ENCODE measurements at regions not wholly inside any gene's neighbourhood (a gene's known extent, or its start where the extent isn't known, plus 50 kb on each side); places are given as distances from the start of the nearest gene placed in this dataset.
"Not testable (repeated sequence)": the region's sequence is repeated elsewhere in the genome, so short reads cannot be mapped to it uniquely, and the experiment has no call there.

- H3K4me3 ChIP-seq (ENCODE audit: low read length); H3K4me1 ChIP-seq (ENCODE audit: control insufficient read depth, insufficient read depth, low read length); H3K36me3 ChIP-seq (ENCODE audit: control insufficient read depth, insufficient read depth, low read length, severe bottlenecking); H3K27me3 ChIP-seq (replicated peaks; ENCODE audit: control insufficient read depth, insufficient read depth, low read length); DNase-seq (ENCODE audit: low read depth); H3K9me3 ChIP-seq (ENCODE audit: control insufficient read depth, low read length); H3K9ac ChIP-seq (ENCODE audit: low read length): not testable (repeated sequence)
Measured at GRCh38 chrX:63235963-63236362, 115.2 kb downstream of the SPIN4 start.

- H3K9me3 ChIP-seq (ENCODE audit: control insufficient read depth, low read length); H3K4me1 ChIP-seq (ENCODE audit: control insufficient read depth, insufficient read depth, low read length); H3K27me3 ChIP-seq (replicated peaks; ENCODE audit: control insufficient read depth, insufficient read depth, low read length); H3K36me3 ChIP-seq (ENCODE audit: control insufficient read depth, insufficient read depth, low read length, severe bottlenecking); H3K4me3 ChIP-seq (ENCODE audit: low read length); H3K9ac ChIP-seq (ENCODE audit: low read length); DNase-seq (ENCODE audit: low read depth): not testable (repeated sequence)
Measured at GRCh38 chrX:63233013-63233412, 118.1 kb downstream of the SPIN4 start.

GRCh38 chrX:63218202-63218601, 132.9 kb downstream of the SPIN4 start:
- not testable (repeated sequence) for DNase-seq (ENCODE audit: low read depth); H3K36me3 ChIP-seq (ENCODE audit: control insufficient read depth, insufficient read depth, low read length, severe bottlenecking); H3K9me3 ChIP-seq (ENCODE audit: control insufficient read depth, low read length); H3K4me1 ChIP-seq (ENCODE audit: control insufficient read depth, insufficient read depth, low read length); H3K4me3 ChIP-seq (ENCODE audit: low read length); H3K9ac ChIP-seq (ENCODE audit: low read length); H3K27me3 ChIP-seq (replicated peaks; ENCODE audit: control insufficient read depth, insufficient read depth, low read length)

- H3K4me3 ChIP-seq (ENCODE audit: low read length); H3K9ac ChIP-seq (ENCODE audit: low read length); H3K9me3 ChIP-seq (ENCODE audit: control insufficient read depth, low read length); H3K27me3 ChIP-seq (replicated peaks; ENCODE audit: control insufficient read depth, insufficient read depth, low read length); H3K36me3 ChIP-seq (ENCODE audit: control insufficient read depth, insufficient read depth, low read length, severe bottlenecking); DNase-seq (ENCODE audit: low read depth); H3K4me1 ChIP-seq (ENCODE audit: control insufficient read depth, insufficient read depth, low read length): not testable (repeated sequence)
Measured at GRCh38 chrX:63217549-63217948, 133.6 kb downstream of the SPIN4 start.

- DNase-seq (ENCODE audit: low read depth); H3K27me3 ChIP-seq (replicated peaks; ENCODE audit: control insufficient read depth, insufficient read depth, low read length); H3K4me3 ChIP-seq (ENCODE audit: low read length); H3K4me1 ChIP-seq (ENCODE audit: control insufficient read depth, insufficient read depth, low read length); H3K9me3 ChIP-seq (ENCODE audit: control insufficient read depth, low read length); H3K9ac ChIP-seq (ENCODE audit: low read length); H3K36me3 ChIP-seq (ENCODE audit: control insufficient read depth, insufficient read depth, low read length, severe bottlenecking): not testable (repeated sequence)
Measured at GRCh38 chrX:63209645-63210044, 141.5 kb downstream of the SPIN4 start.

- H3K27me3 ChIP-seq (replicated peaks; ENCODE audit: control insufficient read depth, insufficient read depth, low read length); H3K4me1 ChIP-seq (ENCODE audit: control insufficient read depth, insufficient read depth, low read length); DNase-seq (ENCODE audit: low read depth); H3K9ac ChIP-seq (ENCODE audit: low read length); H3K4me3 ChIP-seq (ENCODE audit: low read length); H3K9me3 ChIP-seq (ENCODE audit: control insufficient read depth, low read length); H3K36me3 ChIP-seq (ENCODE audit: control insufficient read depth, insufficient read depth, low read length, severe bottlenecking): not testable (repeated sequence)
Measured at GRCh38 chrX:63209128-63209527, 142.0 kb downstream of the SPIN4 start.

GRCh38 chrX:63204266-63205074, 146.7 kb downstream of the SPIN4 start:
- not testable (repeated sequence) for H3K27me3 ChIP-seq (replicated peaks; ENCODE audit: control insufficient read depth, insufficient read depth, low read length); H3K4me1 ChIP-seq (ENCODE audit: control insufficient read depth, insufficient read depth, low read length); H3K9me3 ChIP-seq (ENCODE audit: control insufficient read depth, low read length); DNase-seq (ENCODE audit: low read depth); H3K36me3 ChIP-seq (ENCODE audit: control insufficient read depth, insufficient read depth, low read length, severe bottlenecking); H3K9ac ChIP-seq (ENCODE audit: low read length); H3K4me3 ChIP-seq (ENCODE audit: low read length)

- H3K4me1 ChIP-seq (ENCODE audit: control insufficient read depth, insufficient read depth, low read length); H3K9me3 ChIP-seq (ENCODE audit: control insufficient read depth, low read length); DNase-seq (ENCODE audit: low read depth); H3K36me3 ChIP-seq (ENCODE audit: control insufficient read depth, insufficient read depth, low read length, severe bottlenecking); H3K27me3 ChIP-seq (replicated peaks; ENCODE audit: control insufficient read depth, insufficient read depth, low read length); H3K9ac ChIP-seq (ENCODE audit: low read length); H3K4me3 ChIP-seq (ENCODE audit: low read length): not testable (repeated sequence)
Measured at GRCh38 chrX:63201987-63202386, 149.1 kb downstream of the SPIN4 start.

GRCh38 chrX:63198693-63199092, 152.4 kb downstream of the SPIN4 start:
- H3K27me3 ChIP-seq (replicated peaks; ENCODE audit: control insufficient read depth, insufficient read depth, low read length); H3K9ac ChIP-seq (ENCODE audit: low read length); H3K9me3 ChIP-seq (ENCODE audit: control insufficient read depth, low read length); H3K36me3 ChIP-seq (ENCODE audit: control insufficient read depth, insufficient read depth, low read length, severe bottlenecking); H3K4me1 ChIP-seq (ENCODE audit: control insufficient read depth, insufficient read depth, low read length); H3K4me3 ChIP-seq (ENCODE audit: low read length); DNase-seq (ENCODE audit: low read depth): not testable (repeated sequence)

- not testable (repeated sequence) for H3K36me3 ChIP-seq (ENCODE audit: control insufficient read depth, insufficient read depth, low read length, severe bottlenecking); H3K27me3 ChIP-seq (replicated peaks; ENCODE audit: control insufficient read depth, insufficient read depth, low read length); H3K9ac ChIP-seq (ENCODE audit: low read length); H3K4me1 ChIP-seq (ENCODE audit: control insufficient read depth, insufficient read depth, low read length); H3K9me3 ChIP-seq (ENCODE audit: control insufficient read depth, low read length); DNase-seq (ENCODE audit: low read depth); H3K4me3 ChIP-seq (ENCODE audit: low read length)
Measured at GRCh38 chrX:63192366-63193041, 158.6 kb downstream of the SPIN4 start.

GRCh38 chrX:63186137-63186536, 165.0 kb downstream of the SPIN4 start:
- Histone ChIP-seq H3K27me3 (replicated peaks; ENCODE audit: control insufficient read depth, insufficient read depth, low read length) (no peaks in the 10 kb centered on the region), H3K4me3 (ENCODE audit: low read length) (no peak overlapping the region), H3K9me3 (ENCODE audit: control insufficient read depth, low read length) (no peaks in the 10 kb centered on the region), H3K4me1 (ENCODE audit: control insufficient read depth, insufficient read depth, low read length) (no peaks in the 10 kb centered on the region), H3K36me3 (ENCODE audit: control insufficient read depth, insufficient read depth, low read length, severe bottlenecking) (no peaks in the 10 kb centered on the region), H3K9ac (ENCODE audit: low read length) (no peak overlapping the region)
- DNase-seq (ENCODE audit: low read depth), result no peak

GRCh38 chrX:63179852-63180251, 171.3 kb downstream of the SPIN4 start:
- H3K27me3 ChIP-seq (replicated peaks; ENCODE audit: control insufficient read depth, insufficient read depth, low read length); H3K9ac ChIP-seq (ENCODE audit: low read length); H3K4me3 ChIP-seq (ENCODE audit: low read length); H3K4me1 ChIP-seq (ENCODE audit: control insufficient read depth, insufficient read depth, low read length); H3K9me3 ChIP-seq (ENCODE audit: control insufficient read depth, low read length); H3K36me3 ChIP-seq (ENCODE audit: control insufficient read depth, insufficient read depth, low read length, severe bottlenecking); DNase-seq (ENCODE audit: low read depth): not testable (repeated sequence)

Measured in adipocyte (in vitro differentiated cells).